ENCODE measurements at regions not wholly inside any gene's neighbourhood (a gene's known extent, or its start where the extent isn't known, plus 50 kb on each side); places are given as distances from the start of the nearest gene placed in this dataset.
A peak's percentile ranks its signal among the peaks of the same experiment; 100 is the strongest.

GRCh38 chr2:172658945-172659344, 76.7 kb upstream of the RAPGEF4 start:
- DNase-seq (ENCODE audit: low read depth) = no peak

GRCh38 chr2:172662099-172662498, 73.5 kb upstream of the RAPGEF4 start:
- peak; percentile 50 for DNase-seq (ENCODE audit: low read depth)

- no peak for DNase-seq (ENCODE audit: low read depth)
These were observed 70.9 kb upstream of the RAPGEF4 start for GRCh38 chr2:172664766-172665165.

GRCh38 chr2:172667581-172668325, 67.9 kb upstream of the RAPGEF4 start:
- peak; percentile 50 for DNase-seq (ENCODE audit: low read depth)

GRCh38 chr2:172671501-172671900, 64.1 kb upstream of the RAPGEF4 start:
- no peak for DNase-seq (ENCODE audit: low read depth)

GRCh38 chr2:172672114-172672513, 63.5 kb upstream of the RAPGEF4 start:
- DNase-seq (ENCODE audit: low read depth) = peak; percentile 43

GRCh38 chr2:172673056-172673683, 62.5 kb upstream of the RAPGEF4 start:
- peak; percentile 78 for DNase-seq (ENCODE audit: low read depth)

GRCh38 chr2:172674034-172674967, 61.3 kb upstream of the RAPGEF4 start:
- DNase-seq (ENCODE audit: low read depth) = no peak

- DNase-seq (ENCODE audit: low read depth) = no peak
These were observed 60.7 kb upstream of the RAPGEF4 start for GRCh38 chr2:172674968-172675303.

GRCh38 chr2:172677363-172677762, 58.3 kb upstream of the RAPGEF4 start:
- no peak for DNase-seq (ENCODE audit: low read depth)

- DNase-seq (ENCODE audit: low read depth) = no peak
These were observed 55.1 kb upstream of the RAPGEF4 start for GRCh38 chr2:172680436-172681068.

- no peak for DNase-seq (ENCODE audit: low read depth)
These were observed 50.2 kb upstream of the RAPGEF4 start for GRCh38 chr2:172685467-172685866.
